HG03460 (cell line): ENCODE measurements at regions not wholly inside any gene's neighbourhood (a gene's known extent, or its start where the extent isn't known, plus 50 kb on each side); places are given as distances from the start of the nearest gene placed in this dataset.

Experiments used
- ATAC-seq: cut with Tn5 transposase; IDR thresholded peaks from one replicate; pipeline ENCODE4 v1.9.1; 2021; ENCODE audit not compliant: unreplicated experiment

DNA sequence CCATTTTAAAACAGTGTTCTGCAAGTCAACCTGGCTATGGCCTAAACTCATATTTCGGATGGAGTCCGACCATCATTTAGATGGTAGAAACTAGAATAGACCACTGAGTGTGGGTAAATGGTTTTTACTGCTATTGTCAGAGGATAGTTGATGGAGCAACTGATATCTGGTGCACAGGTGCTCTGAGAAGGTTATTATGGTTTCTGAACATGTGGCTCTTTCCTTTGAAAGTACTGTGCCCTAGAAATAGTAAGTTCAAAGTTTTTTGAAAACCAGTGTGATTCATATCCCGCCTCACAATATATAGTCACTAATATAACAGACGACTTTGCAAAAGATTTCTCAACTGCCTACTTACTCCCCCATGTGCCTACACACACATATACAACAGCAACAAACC lies 64.4 kb upstream of the BTG1 start:
- ATAC-seq = no peak

DNA sequence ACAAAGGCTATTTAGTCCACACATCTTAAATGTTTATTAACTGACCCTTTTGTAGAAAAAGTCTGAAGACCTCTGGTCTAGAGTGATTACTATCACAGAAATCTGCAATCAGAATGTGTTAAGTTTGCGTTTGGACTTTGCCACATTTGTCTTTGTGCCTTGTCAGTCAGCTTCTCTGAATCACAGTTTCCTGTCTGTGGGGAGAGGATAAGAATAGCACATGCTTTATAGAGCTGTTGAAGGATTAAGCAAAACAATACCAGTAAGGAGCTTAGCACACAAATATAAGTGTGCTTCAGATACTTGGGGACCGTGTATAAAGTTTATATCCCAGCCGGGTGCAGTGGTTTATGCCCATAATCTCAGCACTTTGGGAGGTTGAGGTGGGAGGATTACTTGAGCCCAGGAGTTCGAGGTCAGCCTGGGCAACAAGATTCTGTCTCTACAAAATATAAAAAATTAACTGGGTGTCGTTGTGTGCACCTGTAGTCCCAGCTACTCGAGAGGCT lies 63.0 kb upstream of the BTG1 start:
- peak; percentile 60 for ATAC-seq

DNA sequence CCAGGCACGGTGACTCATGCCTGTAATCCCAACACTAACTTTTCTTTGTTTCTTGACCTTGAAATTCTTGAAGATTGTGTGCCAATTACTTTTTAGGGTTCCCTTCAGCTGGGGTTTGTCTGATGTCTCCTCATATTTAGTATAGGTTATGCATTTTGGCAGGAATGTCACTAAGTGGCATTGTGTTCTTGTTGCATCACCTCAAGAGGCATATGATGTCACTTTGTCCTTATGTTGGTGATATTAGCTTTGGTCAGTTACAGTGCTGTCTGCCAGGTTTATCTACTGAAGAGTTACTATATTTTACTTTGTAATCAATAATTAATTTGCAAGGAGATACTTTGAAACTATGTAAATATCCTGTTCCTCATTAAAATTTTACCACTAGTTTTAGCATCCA lies 61.0 kb upstream of the BTG1 start:
- no peak for ATAC-seq

DNA sequence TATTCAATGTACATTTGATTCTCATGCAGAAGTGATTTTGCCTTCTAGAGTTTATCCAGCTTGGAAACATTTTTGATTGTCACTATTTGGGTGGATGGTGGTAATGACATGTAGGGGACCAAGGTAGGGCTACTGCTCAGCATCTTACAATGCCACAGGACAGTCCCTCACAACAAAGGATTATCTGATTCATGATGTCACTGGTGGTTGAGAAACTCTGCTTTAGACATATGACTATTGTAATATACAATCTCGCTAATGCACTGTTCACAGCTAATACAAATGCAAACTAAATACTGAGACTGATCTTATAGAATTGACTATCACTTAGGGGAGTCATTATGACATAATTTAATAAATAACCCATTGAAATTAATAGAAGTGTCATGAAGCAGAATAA lies 60.4 kb upstream of the BTG1 start:
- no peak for ATAC-seq

DNA sequence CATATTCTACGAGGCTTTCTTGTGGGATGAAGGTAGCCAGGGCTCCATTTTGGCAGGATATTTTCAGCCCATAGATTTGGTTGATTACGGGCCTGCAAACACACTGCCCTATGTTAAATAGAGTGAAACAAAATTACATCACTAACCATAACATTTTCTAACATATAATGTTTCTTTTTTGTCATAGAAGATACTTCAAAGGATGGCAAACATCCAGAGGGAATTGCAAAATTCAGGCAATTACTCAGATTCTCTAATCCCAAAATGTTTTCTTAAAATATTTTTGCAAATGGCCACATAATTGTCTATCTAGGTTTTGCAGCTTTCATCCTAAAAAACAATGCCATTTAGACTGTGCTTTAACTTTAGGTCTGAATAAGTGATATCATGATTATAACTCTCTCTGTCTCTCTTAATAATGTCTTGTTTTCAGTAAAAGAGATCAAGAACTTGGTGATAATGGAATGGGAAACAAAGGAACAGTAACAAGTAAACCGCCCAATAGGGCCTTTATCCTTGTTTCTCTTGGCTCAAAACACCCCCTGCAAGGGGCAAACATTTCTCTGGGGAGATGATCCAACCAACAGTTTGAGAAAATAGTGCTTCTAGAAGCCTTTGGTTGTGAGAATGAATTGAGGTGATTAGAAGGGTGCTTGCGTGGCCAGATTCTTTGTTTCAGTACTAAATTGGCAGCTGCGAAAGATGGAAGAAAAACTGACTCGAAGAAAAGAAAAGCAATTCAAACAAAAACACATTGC lies 54.4 kb upstream of the BTG1 start:
- ATAC-seq = no peak

DNA sequence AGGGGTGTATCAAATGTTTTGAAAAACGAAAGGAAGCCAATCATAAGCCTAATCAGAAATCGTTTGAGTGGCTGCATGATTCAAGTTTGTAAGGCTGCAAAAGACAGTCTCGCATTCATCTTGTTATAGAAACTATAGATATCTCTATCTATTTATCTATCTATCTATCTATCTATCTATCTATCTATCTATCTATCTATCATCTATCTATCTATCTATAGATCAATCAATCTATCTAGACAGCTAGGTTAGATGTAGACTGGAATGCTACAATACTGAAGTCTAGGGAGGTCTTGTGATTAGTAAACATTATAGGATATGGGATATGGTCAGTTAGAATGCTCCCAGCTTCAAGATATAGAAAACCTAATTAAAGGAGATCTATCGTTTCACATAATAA lies 52.2 kb upstream of the BTG1 start:
- no peak for ATAC-seq

DNA sequence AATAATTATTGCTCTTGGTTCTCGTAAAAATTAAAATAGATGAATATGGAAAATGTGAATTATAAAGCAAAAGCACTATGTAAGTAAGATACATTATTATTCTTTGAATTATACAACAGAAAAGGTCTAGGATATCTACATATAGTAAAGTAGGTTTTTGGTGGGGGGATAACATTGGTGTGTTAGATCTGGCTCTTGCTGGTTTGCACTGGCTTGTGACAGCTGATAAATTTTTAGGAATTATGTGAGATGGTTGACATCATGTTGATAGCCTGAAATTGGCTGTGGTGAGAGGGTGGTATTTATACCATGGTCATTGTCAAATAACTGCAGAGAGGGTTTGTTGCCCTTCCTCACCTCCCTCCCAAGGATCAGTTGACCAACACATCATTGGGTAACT lies 50.7 kb upstream of the BTG1 start:
- no peak for ATAC-seq
